ENCODE measurements at regions not wholly inside any gene's neighbourhood (a gene's known extent, or its start where the extent isn't known, plus 50 kb on each side); places are given as distances from the start of the nearest gene placed in this dataset.

DNA sequence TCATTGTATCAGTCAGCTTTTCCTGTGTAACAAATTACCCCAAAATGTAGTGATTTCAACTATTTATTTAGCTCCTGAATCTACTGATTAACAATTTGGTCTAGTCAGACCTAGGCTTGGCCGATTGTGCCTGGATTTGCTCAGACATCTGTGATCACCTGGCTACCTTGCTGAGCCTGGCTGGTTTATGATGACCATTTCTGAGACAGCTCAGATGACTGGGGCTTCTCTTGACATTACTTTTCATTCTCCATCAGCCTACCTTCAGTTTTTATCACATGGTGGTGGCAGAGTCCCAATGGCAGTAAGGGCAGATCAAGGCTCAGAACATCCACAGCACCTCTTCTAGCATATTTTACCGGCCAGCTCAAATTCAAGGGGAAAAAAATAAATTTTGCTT, 286.3 kb downstream of the BTG1 start:
- intact Hi-C loops (cut with micrococcal nuclease): no loop called here
- no peaks in the 10 kb centered on the region for H3K79me2 ChIP-seq (ENCODE audit: control insufficient read depth, insufficient read depth, low read length)
- ChIA-PET CTCF (no interaction called here), POLR2A (interaction anchor here (0.5 kb wide), 1 partner anchor 282 kb away, joined by 3 read pairs; no protein-coding TSS in a partner anchor)
- H3K9ac ChIP-seq (ENCODE audit: low read length): no peak overlapping the region
- H3K9me3 ChIP-seq (ENCODE audit: control extremely low read depth in 1 of 3, control insufficient read depth in 2 of 3, insufficient read depth in 1 of 3, low read length in 2 of 3): peaks cover 0 to 2% (median 0%) of the 10 kb centered on the region in 3 donors
- Mint-ChIP-seq H3K9me3 (ENCODE audit: insufficient read depth) (no peaks in the 10 kb centered on the region), H3K27ac (no peak overlapping the region), H3K4me1 (no peaks in the 10 kb centered on the region), H3K27me3 (peaks cover 4% of the 10 kb centered on the region), H3K4me3 (no peak overlapping the region)
- no peak for TF ChIP-seq EZH2 (IDR thresholded peaks at IDR 0.05; ENCODE audit: borderline replicate concordance, insufficient read depth, low read depth, low read length, poor library complexity, severe bottlenecking)
- H2AFZ ChIP-seq (ENCODE audit: insufficient read depth, low read depth, low read length, poor library complexity, severe bottlenecking): no peak overlapping the region
- no peak overlapping the region for H3K4me3 ChIP-seq (ENCODE audit: control extremely low read depth in 1 of 5, extremely low read depth in 1 of 5, insufficient read depth in 1 of 5, low read depth in 2 of 5, low read length in 4 of 5)
- DNase-seq: no peak
- no peak overlapping the region for H3K27ac ChIP-seq (ENCODE audit: low read length in 2 of 2)
- peaks cover 0 to 2% (median 0%) of the 10 kb centered on the region in 4 experiments for H3K27me3 ChIP-seq (replicated peaks in 1 of 4; ENCODE audit: control extremely low read depth in 1 of 4, control insufficient read depth in 3 of 4, insufficient read depth in 4 of 4, low read length in 3 of 4)
- no peaks in the 10 kb centered on the region for H4K20me1 ChIP-seq (ENCODE audit: control insufficient read depth, insufficient read depth, low read length, poor library complexity, severe bottlenecking)
- no peaks in the 10 kb centered on the region for H3K4me1 ChIP-seq (ENCODE audit: control insufficient read depth in 2 of 2, insufficient read depth in 2 of 2, low read length in 2 of 2)
- WGBS (ENCODE audit: insufficient coverage): 85% methylated on average over 1 of the region's 2 CpGs
- H3K4me2 ChIP-seq (replicated peaks; ENCODE audit: low read depth, low read length, poor library complexity, severe bottlenecking): no peak overlapping the region
- no peak for ATAC-seq (ENCODE audit: low read depth)
- H3K36me3 ChIP-seq (replicated peaks in 1 of 2; ENCODE audit: control extremely low read depth in 1 of 2, control insufficient read depth in 1 of 2, extremely low read depth in 1 of 2, insufficient read depth in 2 of 2, low read length in 1 of 2): no peaks in the 10 kb centered on the region

DNA sequence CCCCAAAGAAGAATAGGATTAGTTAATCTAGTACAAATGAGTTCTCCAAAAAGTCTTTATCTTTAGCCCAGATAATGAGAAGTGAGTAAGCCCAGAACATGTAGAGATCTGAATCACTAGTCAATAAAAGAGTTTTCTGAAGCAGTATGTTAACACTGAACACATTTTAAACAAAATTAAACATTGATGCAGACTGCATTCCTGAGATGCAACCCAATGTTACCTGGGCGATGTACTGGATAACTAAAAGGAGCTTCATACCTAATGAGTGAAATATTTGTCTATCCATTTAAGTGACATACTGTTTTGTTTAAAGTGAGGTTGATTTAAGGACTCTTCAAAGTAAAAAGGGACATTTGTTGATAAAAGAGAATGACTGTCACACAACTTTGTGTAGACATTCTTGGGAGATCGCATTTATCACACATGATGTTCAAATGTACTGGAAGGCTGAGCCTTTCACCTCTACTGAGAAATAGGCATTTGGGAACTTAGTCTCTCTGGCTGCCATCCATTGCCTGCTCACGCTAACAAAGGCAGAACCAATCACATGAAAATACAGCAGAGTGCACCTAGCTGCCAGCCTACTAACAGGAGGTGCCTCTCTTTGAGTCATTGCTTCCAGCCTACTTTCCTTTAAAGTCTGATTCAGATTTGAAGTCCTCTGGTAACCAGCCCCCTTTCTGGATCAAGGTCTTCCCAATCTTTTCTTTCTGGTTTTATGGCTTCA, 287.7 kb downstream of the BTG1 start:
- H3K79me2 ChIP-seq (ENCODE audit: control insufficient read depth, insufficient read depth, low read length): no peaks in the 10 kb centered on the region
- no peak overlapping the region for H3K4me3 ChIP-seq (ENCODE audit: control extremely low read depth in 1 of 5, extremely low read depth in 1 of 5, insufficient read depth in 1 of 5, low read depth in 2 of 5, low read length in 4 of 5)
- peaks cover 0 to 2% (median 0%) of the 10 kb centered on the region in 4 experiments for H3K27me3 ChIP-seq (replicated peaks in 1 of 4; ENCODE audit: control extremely low read depth in 1 of 4, control insufficient read depth in 3 of 4, insufficient read depth in 4 of 4, low read length in 3 of 4)
- 100% methylated on average over 2 of the region's 3 CpGs for WGBS (ENCODE audit: insufficient coverage)
- ATAC-seq (ENCODE audit: low read depth) (no peak), DNase-seq (no peak)
- intact Hi-C loops (cut with micrococcal nuclease): no loop called here
- H3K4me2 ChIP-seq (replicated peaks; ENCODE audit: low read depth, low read length, poor library complexity, severe bottlenecking): no peak overlapping the region
- no peak overlapping the region for H2AFZ ChIP-seq (ENCODE audit: insufficient read depth, low read depth, low read length, poor library complexity, severe bottlenecking)
- Mint-ChIP-seq H3K27me3 (peaks cover 4% of the 10 kb centered on the region), H3K4me1 (no peaks in the 10 kb centered on the region), H3K9me3 (ENCODE audit: insufficient read depth) (no peaks in the 10 kb centered on the region), H3K4me3 (no peak overlapping the region), H3K27ac (no peak overlapping the region)
- peaks cover 0 to 2% (median 0%) of the 10 kb centered on the region in 3 donors for H3K9me3 ChIP-seq (ENCODE audit: control extremely low read depth in 1 of 3, control insufficient read depth in 2 of 3, insufficient read depth in 1 of 3, low read length in 2 of 3)
- no peaks in the 10 kb centered on the region for H3K36me3 ChIP-seq (replicated peaks in 1 of 2; ENCODE audit: control extremely low read depth in 1 of 2, control insufficient read depth in 1 of 2, extremely low read depth in 1 of 2, insufficient read depth in 2 of 2, low read length in 1 of 2)
- no peak for TF ChIP-seq EZH2 (IDR thresholded peaks at IDR 0.05; ENCODE audit: borderline replicate concordance, insufficient read depth, low read depth, low read length, poor library complexity, severe bottlenecking)
- ChIA-PET CTCF (no interaction called here), POLR2A (no interaction called here)
- H3K27ac ChIP-seq (ENCODE audit: low read length in 2 of 2): no peak overlapping the region
- H3K4me1 ChIP-seq (ENCODE audit: control insufficient read depth in 2 of 2, insufficient read depth in 2 of 2, low read length in 2 of 2): no peaks in the 10 kb centered on the region
- H4K20me1 ChIP-seq (ENCODE audit: control insufficient read depth, insufficient read depth, low read length, poor library complexity, severe bottlenecking): no peaks in the 10 kb centered on the region
- no peak overlapping the region for H3K9ac ChIP-seq (ENCODE audit: low read length)
